GM19035 (cell line): ENCODE measurements at regions not wholly inside any gene's neighbourhood (a gene's known extent, or its start where the extent isn't known, plus 50 kb on each side); places are given as distances from the start of the nearest gene placed in this dataset.

Experiments
- ATAC-seq: cut with Tn5 transposase; IDR thresholded peaks from one replicate; pipeline ENCODE4 v1.9.1; 2021; ENCODE audit not compliant: unreplicated experiment

- no peak for ATAC-seq
These were observed 99.5 kb upstream of the SLC4A4 start for GRCh38 chr4:71239365-71239764.

GRCh38 chr4:71240094-71240493 is 98.7 kb upstream of the SLC4A4 start:
- ATAC-seq = no peak

- ATAC-seq = no peak
These were observed 97.1 kb upstream of the SLC4A4 start for GRCh38 chr4:71241501-71242288.

- ATAC-seq = no peak
These were observed 95.6 kb upstream of the SLC4A4 start for GRCh38 chr4:71243091-71243833.

GRCh38 chr4:71247706-71248105 is 91.1 kb upstream of the SLC4A4 start:
- ATAC-seq = no peak

GRCh38 chr4:71251261-71251660 is 87.6 kb upstream of the SLC4A4 start:
- ATAC-seq = no peak

- no peak for ATAC-seq
These were observed 85.3 kb upstream of the SLC4A4 start for GRCh38 chr4:71253545-71253944.

GRCh38 chr4:71254451-71255012 is 84.3 kb upstream of the SLC4A4 start:
- ATAC-seq = no peak

GRCh38 chr4:71255976-71256375 is 82.8 kb upstream of the SLC4A4 start:
- no peak for ATAC-seq

GRCh38 chr4:71257761-71258160 is 81.1 kb upstream of the SLC4A4 start:
- ATAC-seq = no peak

- no peak for ATAC-seq
These were observed 80.5 kb upstream of the SLC4A4 start for GRCh38 chr4:71258323-71258722.

GRCh38 chr4:71259280-71259679 is 79.5 kb upstream of the SLC4A4 start:
- no peak for ATAC-seq

- ATAC-seq = no peak
These were observed 78.9 kb upstream of the SLC4A4 start for GRCh38 chr4:71259911-71260331.

GRCh38 chr4:71260544-71260943 is 78.3 kb upstream of the SLC4A4 start:
- no peak for ATAC-seq

- no peak for ATAC-seq
These were observed 77.8 kb upstream of the SLC4A4 start for GRCh38 chr4:71261001-71261400.

GRCh38 chr4:71261633-71262121 is 77.1 kb upstream of the SLC4A4 start:
- no peak for ATAC-seq

GRCh38 chr4:71262161-71262560 is 76.7 kb upstream of the SLC4A4 start:
- no peak for ATAC-seq

- no peak for ATAC-seq
These were observed 72.6 kb upstream of the SLC4A4 start for GRCh38 chr4:71266090-71266794.

GRCh38 chr4:71267244-71267643 is 71.6 kb upstream of the SLC4A4 start:
- no peak for ATAC-seq

- ATAC-seq = no peak
These were observed 70.7 kb upstream of the SLC4A4 start for GRCh38 chr4:71268166-71268565.

- ATAC-seq = no peak
These were observed 69.6 kb upstream of the SLC4A4 start for GRCh38 chr4:71269233-71269632.
